T-cell (primary cell): ENCODE measurements at regions not wholly inside any gene's neighbourhood (a gene's known extent, or its start where the extent isn't known, plus 50 kb on each side); places are given as distances from the start of the nearest gene placed in this dataset.

Experiments used
- ATAC-seq, 4 experiments: fragments of 200-7000 bp in 3 of 4; fragments of 150-1000 bp in 1 of 4; cut with Tn5 transposase; replicated peaks in 1 of 4; 1 replicate in 3 of 4; 2 replicates in 1 of 4; pipeline ENCODE4 v1.10.0; 2021; ENCODE audit warnings: moderate library complexity in 3 of 4, mild to moderate bottlenecking in 2 of 4, moderate number of reproducible peaks in 1 of 4
- CTCF ChIA-PET, 2 donors: fragments of 300-600 bp; sonication (Branson Sonifier 250); formaldehyde crosslinking; loops; one replicate each; lab custom pipeline; 2022; ENCODE audit warnings: antibody characterized with exemption in 2 of 2; lab: Charles Lee
- POLR2A ChIA-PET, 2 donors: fragments of 300-600 bp; sonication (Branson Sonifier 250); formaldehyde crosslinking; loops; one replicate each; lab custom pipeline; 2022; ENCODE audit warnings: antibody characterized with exemption in 2 of 2; lab: Charles Lee
- DNase-seq, 35 experiments: peaks; one replicate each; pipeline versions ENCODE4 v3.0.0 to v3.0.0-alpha.2; 2013 to 2023
- H3K27ac ChIP-seq: one replicate; pipeline ENCODE4 v1.5.1; 2013; ENCODE audit warnings: low read length
- H3K27me3 ChIP-seq, 2 experiments: replicated peaks in 1 of 2; 1 replicate in 1 of 2; 2 replicates in 1 of 2; pipeline versions ENCODE4 v1.6.1 to v1.7.0; 2013; ENCODE audit warnings: low read length in 1 of 2, mixed read lengths in 1 of 2; ENCODE audit not compliant: control insufficient read depth in 2 of 2, insufficient read depth in 2 of 2; ENCODE audit errors: extremely low read depth in 1 of 2
- H3K36me3 ChIP-seq, 2 donors: 1 replicate in 1 of 2; 2 replicates in 1 of 2; pipeline versions ENCODE4 v1.6.1 to v1.7.0; 2013; ENCODE audit warnings: low read length in 1 of 2; ENCODE audit not compliant: control insufficient read depth in 2 of 2, insufficient read depth in 1 of 2; ENCODE audit errors: extremely low read depth in 1 of 2
- H3K4me1 ChIP-seq, 2 experiments: 1 replicate in 1 of 2; 2 replicates in 1 of 2; pipeline versions ENCODE4 v1.6.1 to v1.7.0; 2013; ENCODE audit warnings: low read length in 2 of 2, mixed read lengths in 1 of 2; ENCODE audit not compliant: insufficient read depth in 2 of 2, control insufficient read depth in 1 of 2; ENCODE audit errors: extremely low read depth in 1 of 2
- H3K4me3 ChIP-seq, 2 donors: 1 replicate in 1 of 2; 2 replicates in 1 of 2; pipeline versions ENCODE4 v1.5.1 to v1.7.0; 2013; ENCODE audit warnings: mild to moderate bottlenecking in 2 of 2, low read length in 1 of 2, moderate library complexity in 1 of 2; ENCODE audit not compliant: control insufficient read depth in 1 of 2; ENCODE audit errors: extremely low read depth in 1 of 2
- H3K9me3 ChIP-seq: 2 replicates; pipeline ENCODE4 v1.7.0; 2013
- H3K27ac Mint-ChIP-seq, 2 donors: one replicate each; pipeline ENCODE4 v1.8.0; 2020 to 2021; ENCODE audit warnings: mild to moderate bottlenecking in 2 of 2, mixed read lengths in 2 of 2
- H3K27me3 Mint-ChIP-seq, 2 donors: one replicate each; pipeline ENCODE4 v1.8.0; 2021 to 2022; ENCODE audit warnings: mixed read lengths in 2 of 2
- H3K36me3 Mint-ChIP-seq: one replicate; pipeline ENCODE4 v1.8.0; 2021; ENCODE audit warnings: mixed read lengths
- H3K4me1 Mint-ChIP-seq, 3 donors: one replicate each; pipeline ENCODE4 v1.8.0; 2020 to 2022; ENCODE audit warnings: mixed read lengths in 3 of 3, mild to moderate bottlenecking in 1 of 3
- H3K4me3 Mint-ChIP-seq, 3 donors: one replicate each; pipeline ENCODE4 v1.8.0; 2020 to 2022; ENCODE audit warnings: mild to moderate bottlenecking in 3 of 3, mixed read lengths in 3 of 3, moderate library complexity in 3 of 3
- H3K9me3 Mint-ChIP-seq, 3 donors: one replicate each; pipeline ENCODE4 v1.8.0; 2020 to 2022; ENCODE audit warnings: mixed read lengths in 3 of 3
- WGBS: methylation state at CpG from one replicate; pipeline ENCODE4 v1.1.5; 2013; ENCODE audit warnings: missing lambda C conversion rate; ENCODE audit not compliant: insufficient coverage; 5-methylcytosine and 5-hydroxymethylcytosine counted together

DNA sequence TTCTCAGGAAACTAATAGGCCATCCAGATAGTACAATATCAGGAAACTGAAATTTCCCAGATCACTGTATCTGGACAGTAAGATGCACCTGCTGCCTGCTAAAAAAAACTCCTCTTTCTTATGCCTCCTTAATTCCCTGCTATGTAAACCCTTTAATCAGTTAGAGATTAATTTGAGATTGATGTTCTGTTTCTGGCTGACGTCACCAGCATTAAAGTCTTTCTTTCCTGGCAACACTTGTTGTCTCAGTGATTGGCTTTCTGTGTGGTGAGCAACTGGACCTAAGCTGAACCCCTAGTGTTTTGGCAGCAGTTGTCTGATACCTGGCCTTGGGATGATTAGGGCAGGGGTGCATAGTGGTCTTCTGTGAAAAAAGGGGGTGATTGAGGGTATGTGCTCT, 175.8 kb downstream of the TENT4A start:
- H3K4me1 Mint-ChIP-seq: no peaks in the 10 kb centered on the region
- WGBS: 100% methylated on average over 1 of the region's 1 CpG
- no peak overlapping the region for H3K27ac Mint-ChIP-seq
- Histone ChIP-seq H3K4me3 (no peak overlapping the region), H3K9me3 (no peaks in the 10 kb centered on the region), H3K27me3 (no peaks in the 10 kb centered on the region), H3K4me1 (no peaks in the 10 kb centered on the region), H3K36me3 (no peaks in the 10 kb centered on the region), H3K27ac (no peak overlapping the region)
- H3K27me3 Mint-ChIP-seq: peaks cover 5% of the 10 kb centered on the region in 2 donors
- ChIA-PET POLR2A (no interaction called here), CTCF (no interaction called here)
- H3K9me3 Mint-ChIP-seq: peaks cover 14 to 40% (median 25%) of the 10 kb centered on the region in 3 donors
- H3K4me3 Mint-ChIP-seq: no peak overlapping the region
- DNase-seq: no peak
- H3K36me3 Mint-ChIP-seq: no peaks in the 10 kb centered on the region
- no peak for ATAC-seq

DNA sequence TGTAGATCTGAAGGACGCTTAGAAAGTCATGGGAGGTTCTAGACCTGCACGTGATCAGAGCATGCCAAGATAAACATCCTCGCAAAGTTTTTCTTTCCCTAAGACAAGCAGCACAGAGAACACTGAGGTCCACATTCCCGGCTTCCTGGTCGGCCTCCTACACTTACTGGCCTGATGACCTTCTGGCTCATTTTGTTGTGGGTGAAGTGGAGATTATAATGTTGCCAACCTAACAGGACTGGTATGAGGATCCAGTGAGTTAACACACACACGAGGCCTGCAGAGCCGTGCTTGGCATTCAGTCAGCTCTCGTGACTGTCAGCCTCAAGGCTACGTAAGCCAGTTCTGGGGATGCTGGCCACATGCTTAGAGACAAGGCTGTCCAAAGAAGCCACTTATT, 186.0 kb downstream of the TENT4A start:
- ATAC-seq (no peak), DNase-seq (no peak)
- Histone ChIP-seq H3K4me1 (no peaks in the 10 kb centered on the region), H3K4me3 (no peak overlapping the region), H3K27ac (no peak overlapping the region), H3K36me3 (no peaks in the 10 kb centered on the region), H3K27me3 (peaks cover 0 to 3% of the 10 kb centered on the region in 2 experiments), H3K9me3 (no peaks in the 10 kb centered on the region)
- no peaks in the 10 kb centered on the region for H3K36me3 Mint-ChIP-seq
- peaks cover 3 to 7% (median 6%) of the 10 kb centered on the region in 3 donors for H3K9me3 Mint-ChIP-seq
- 84% methylated on average over 6 of the region's 9 CpGs for WGBS
- H3K4me1 Mint-ChIP-seq: no peaks in the 10 kb centered on the region
- ChIA-PET POLR2A (no interaction called here), CTCF (no interaction called here)
- H3K27ac Mint-ChIP-seq: no peak overlapping the region
- peaks cover 0 to 7% of the 10 kb centered on the region in 2 donors for H3K27me3 Mint-ChIP-seq
- no peak overlapping the region for H3K4me3 Mint-ChIP-seq

DNA sequence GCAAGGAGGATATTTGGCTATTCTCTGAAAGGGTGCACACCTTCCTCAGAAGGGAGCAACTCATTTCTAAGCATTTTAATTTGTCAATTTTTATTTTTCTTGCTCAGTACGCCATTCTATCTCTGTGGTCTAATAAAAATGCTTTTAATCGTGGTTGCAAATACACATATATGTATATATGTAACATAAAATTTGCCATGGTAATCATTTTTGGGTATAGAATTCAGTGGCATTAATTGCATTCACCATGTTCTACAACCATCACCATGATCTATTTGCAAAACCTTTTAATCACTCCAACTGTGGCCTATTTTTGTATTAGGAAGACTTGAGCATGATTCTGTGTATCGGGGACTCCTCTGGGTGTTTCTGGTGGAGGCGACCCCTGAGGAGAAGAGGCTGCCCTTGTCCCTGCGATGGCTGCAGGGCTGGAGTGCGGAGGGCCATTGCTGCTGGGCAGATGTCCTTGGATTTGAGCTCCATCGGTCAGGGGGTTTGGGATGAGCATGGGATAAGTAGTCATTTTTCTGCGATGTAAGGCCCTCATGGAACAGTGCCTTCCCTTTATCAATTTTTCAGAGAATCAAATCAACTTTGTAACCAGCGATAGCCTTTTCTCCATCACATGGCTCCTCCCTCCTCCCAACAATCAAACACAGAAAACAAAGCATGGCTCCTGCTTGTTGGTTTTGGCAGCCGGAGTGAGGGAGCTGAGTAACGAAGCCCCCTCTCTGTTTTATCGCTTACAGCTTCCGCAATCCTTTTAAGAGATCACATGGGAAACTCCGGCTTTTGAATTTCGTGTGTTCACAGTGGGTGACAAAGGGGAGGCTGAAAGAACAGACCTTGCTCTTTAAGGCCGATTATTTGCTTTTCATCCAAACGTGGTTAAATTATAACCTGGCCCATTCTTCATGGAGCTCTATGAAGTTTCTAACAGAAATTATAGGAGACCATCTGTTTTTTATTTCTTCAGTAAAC, 187.3 kb downstream of the TENT4A start:
- POLR2A ChIA-PET: interaction anchor here in 1 of 2 donors (0.7 kb wide), 1 partner anchor 1158 kb away, joined by 3 read pairs; no protein-coding TSS in a partner anchor

DNA sequence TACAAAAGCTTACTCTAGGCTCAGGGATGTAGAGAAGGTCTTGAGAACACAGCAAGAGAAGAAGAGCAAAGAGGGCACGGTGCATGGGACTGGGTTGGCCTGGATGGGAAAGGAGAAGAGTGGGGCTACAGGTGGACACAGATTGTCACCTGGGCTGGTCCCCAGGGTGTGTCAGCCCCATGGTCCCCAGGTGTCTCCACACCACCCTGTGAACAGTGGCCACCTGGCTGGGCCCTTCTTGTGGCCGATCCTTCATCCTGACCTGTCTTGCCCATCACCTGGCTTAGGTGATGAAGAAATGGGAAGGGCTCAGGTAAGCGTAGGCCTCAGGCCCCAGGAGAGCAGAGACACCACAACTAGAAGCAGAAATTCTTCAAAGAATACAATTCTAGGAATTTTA, 188.9 kb downstream of the TENT4A start:
- ChIA-PET POLR2A (no interaction called here), CTCF (no interaction called here)
- no peaks in the 10 kb centered on the region for H3K9me3 ChIP-seq
- H3K27ac ChIP-seq: no peak overlapping the region
- DNase-seq: no peak
- peaks cover 3 to 6% (median 5%) of the 10 kb centered on the region in 3 donors for H3K9me3 Mint-ChIP-seq
- H3K27ac Mint-ChIP-seq: no peak overlapping the region
- no peak for ATAC-seq
- H3K4me1 Mint-ChIP-seq: no peaks in the 10 kb centered on the region
- no peak overlapping the region for H3K4me3 ChIP-seq
- no peaks in the 10 kb centered on the region for H3K36me3 ChIP-seq
- H3K27me3 Mint-ChIP-seq: peaks cover 0 to 6% of the 10 kb centered on the region in 2 donors
- WGBS: 67% methylated on average over 1 of the region's 3 CpGs
- H3K27me3 ChIP-seq: peaks cover 0 to 3% of the 10 kb centered on the region in 2 experiments
- no peaks in the 10 kb centered on the region for H3K36me3 Mint-ChIP-seq
- no peaks in the 10 kb centered on the region for H3K4me1 ChIP-seq
- H3K4me3 Mint-ChIP-seq: no peak overlapping the region

More for the DNA sequence above, 187.3 kb downstream of the TENT4A start:
- CTCF ChIA-PET: no interaction called here
- Mint-ChIP-seq H3K9me3 (peaks cover 3 to 7% (median 6%) of the 10 kb centered on the region in 3 donors), H3K27me3 (peaks cover 0 to 7% of the 10 kb centered on the region in 2 donors), H3K4me3 (no peak overlapping the region), H3K4me1 (no peaks in the 10 kb centered on the region), H3K27ac (no peak overlapping the region), H3K36me3 (no peaks in the 10 kb centered on the region)
- no peaks in the 10 kb centered on the region for H3K9me3 ChIP-seq
- no peak for DNase-seq
- no peak overlapping the region for H3K27ac ChIP-seq
- no peak overlapping the region for H3K4me3 ChIP-seq
- H3K27me3 ChIP-seq: peaks cover 0 to 3% of the 10 kb centered on the region in 2 experiments
- no peaks in the 10 kb centered on the region for H3K36me3 ChIP-seq
- ATAC-seq: no peak
- H3K4me1 ChIP-seq: no peaks in the 10 kb centered on the region
- WGBS: 90% methylated on average over 8 of the region's 17 CpGs

DNA sequence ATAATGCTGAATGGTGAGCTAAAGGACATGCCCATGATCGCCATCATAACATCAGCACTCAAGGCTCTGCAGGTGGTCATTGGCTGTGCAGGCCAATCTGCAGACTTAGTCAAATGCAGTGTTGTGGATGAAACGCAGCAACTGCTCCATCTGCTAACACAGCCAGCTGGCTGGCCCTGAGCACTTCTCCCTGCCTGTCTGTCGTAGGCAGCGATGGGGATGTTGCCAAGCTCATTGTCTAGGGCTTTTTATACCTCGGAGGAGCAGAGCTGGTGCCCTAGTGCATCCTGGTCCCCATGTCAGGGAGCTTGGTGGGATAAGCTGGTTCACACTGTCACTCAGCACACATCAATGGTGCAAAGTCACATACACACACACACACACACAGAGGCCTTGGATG, 189.4 kb downstream of the TENT4A start:
- Mint-ChIP-seq H3K36me3 (no peaks in the 10 kb centered on the region), H3K4me3 (no peak overlapping the region), H3K9me3 (peaks cover 0 to 6% (median 3%) of the 10 kb centered on the region in 3 donors), H3K27me3 (peaks cover 0 to 11% of the 10 kb centered on the region in 2 donors), H3K27ac (no peak overlapping the region), H3K4me1 (no peaks in the 10 kb centered on the region)
- no peaks in the 10 kb centered on the region for H3K36me3 ChIP-seq
- POLR2A ChIA-PET: no interaction called here
- H3K4me1 ChIP-seq: no peaks in the 10 kb centered on the region
- ATAC-seq (no peak), DNase-seq (no peak)
- peaks cover 0 to 3% of the 10 kb centered on the region in 2 experiments for H3K27me3 ChIP-seq
- no peak overlapping the region for H3K4me3 ChIP-seq
- no peaks in the 10 kb centered on the region for H3K9me3 ChIP-seq
- CTCF ChIA-PET: no interaction called here
- H3K27ac ChIP-seq: no peak overlapping the region
- 95% methylated on average over 2 of the region's 5 CpGs for WGBS

DNA sequence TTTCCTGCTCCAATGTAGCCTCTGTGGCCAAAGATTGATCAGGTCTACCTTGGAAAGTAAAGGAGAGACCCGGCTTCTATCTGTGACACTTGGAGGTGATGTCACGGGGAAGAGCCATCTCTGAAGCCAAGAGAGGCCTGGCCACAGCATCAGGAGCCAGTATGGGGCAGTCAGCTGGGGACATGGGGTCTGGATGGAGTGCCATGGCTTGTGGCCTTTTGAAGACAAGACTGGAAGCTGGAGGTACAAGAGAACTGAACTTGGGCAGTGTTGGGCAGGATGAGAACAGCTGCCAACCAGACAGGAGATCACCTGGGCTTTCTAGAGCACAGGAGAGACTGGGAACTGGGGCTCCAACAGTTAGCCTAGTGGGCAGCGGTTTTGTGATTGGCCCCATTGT, 190.7 kb downstream of the TENT4A start:
- Histone ChIP-seq H3K36me3 (no peaks in the 10 kb centered on the region), H3K4me1 (no peaks in the 10 kb centered on the region), H3K27ac (no peak overlapping the region), H3K4me3 (no peak overlapping the region), H3K9me3 (no peaks in the 10 kb centered on the region), H3K27me3 (no peaks in the 10 kb centered on the region)
- POLR2A ChIA-PET: no interaction called here
- ATAC-seq (no peak), DNase-seq (no peak)
- Mint-ChIP-seq H3K36me3 (no peaks in the 10 kb centered on the region), H3K9me3 (no peaks in the 10 kb centered on the region), H3K4me1 (no peaks in the 10 kb centered on the region), H3K27me3 (peaks cover 1 to 8% of the 10 kb centered on the region in 2 donors), H3K27ac (no peak overlapping the region), H3K4me3 (no peak overlapping the region)
- whole genome bisulfite sequencing: 67% methylated on average over 3 of the region's 3 CpGs
- CTCF ChIA-PET: no interaction called here
